HUDEP-2 (cell line): ENCODE measurements at regions not wholly inside any gene's neighbourhood (a gene's known extent, or its start where the extent isn't known, plus 50 kb on each side); places are given as distances from the start of the nearest gene placed in this dataset.

Source experiments
- DNase-seq, 76 experiments: peaks; one replicate each; lab custom pipeline; 2025; ENCODE audit not compliant: unreplicated experiment in 76 of 76; lab: John Stamatoyannopoulos, UW

DNA sequence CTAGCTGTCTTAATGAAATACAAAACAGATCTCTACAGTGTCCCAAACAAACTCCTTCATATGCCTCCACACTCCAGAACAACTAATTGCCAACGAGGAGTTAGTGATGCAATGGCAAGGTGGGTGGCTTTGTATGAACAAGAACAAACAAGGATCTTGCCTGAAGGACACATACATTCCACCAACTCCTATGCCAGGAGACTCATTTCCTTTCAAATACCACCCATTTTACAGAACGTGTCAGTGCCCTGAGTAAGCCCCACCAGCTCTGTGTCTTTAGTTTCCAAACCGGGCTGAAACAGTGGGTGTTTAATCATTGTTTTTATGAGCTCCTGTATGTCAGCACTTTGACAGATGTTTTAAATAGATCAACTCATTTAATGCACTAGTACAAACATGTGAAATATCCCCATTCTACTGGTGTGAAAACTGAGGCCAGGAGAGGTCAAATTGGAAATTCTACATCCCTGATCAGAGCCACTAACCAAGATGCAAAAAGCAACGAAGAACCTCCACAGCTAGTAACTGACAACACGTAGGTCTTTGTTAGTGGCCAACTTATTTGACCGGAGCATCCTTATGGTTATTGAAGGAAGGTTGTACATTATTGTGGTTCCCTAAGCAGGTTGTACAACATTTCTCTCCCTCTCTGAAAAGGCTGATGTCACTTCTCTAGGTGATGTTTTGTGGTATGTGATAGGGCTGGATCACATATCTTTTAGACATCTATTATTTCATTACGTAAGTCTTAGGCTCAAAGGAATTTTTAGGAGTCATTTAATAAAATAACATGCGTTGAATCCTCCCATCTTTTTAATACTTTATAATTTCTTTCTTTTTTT, 534.9 kb upstream of the TNP1 start:
- no peak for DNase-seq

DNA sequence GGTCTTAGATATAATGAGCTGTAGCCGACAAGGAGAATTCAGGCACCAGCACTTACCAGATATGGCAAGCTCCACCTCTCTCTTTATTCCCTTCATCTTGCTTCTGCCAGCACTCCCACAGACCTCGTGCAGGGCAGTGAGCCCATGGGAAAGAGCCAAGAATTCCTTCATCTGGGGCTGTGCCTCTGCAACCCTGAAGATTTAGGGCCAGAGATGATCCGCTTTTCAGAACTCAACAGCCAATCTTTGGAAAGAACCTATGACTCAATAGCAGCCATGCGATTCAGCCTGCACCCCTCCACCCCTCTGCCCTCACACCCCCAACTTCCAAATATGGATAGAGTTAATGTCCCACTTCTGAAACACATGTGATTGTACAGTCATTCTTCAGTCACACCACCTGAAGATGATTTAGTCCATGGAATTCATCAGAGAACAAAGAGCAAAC, 533.7 kb upstream of the TNP1 start:
- no peak for DNase-seq

DNA sequence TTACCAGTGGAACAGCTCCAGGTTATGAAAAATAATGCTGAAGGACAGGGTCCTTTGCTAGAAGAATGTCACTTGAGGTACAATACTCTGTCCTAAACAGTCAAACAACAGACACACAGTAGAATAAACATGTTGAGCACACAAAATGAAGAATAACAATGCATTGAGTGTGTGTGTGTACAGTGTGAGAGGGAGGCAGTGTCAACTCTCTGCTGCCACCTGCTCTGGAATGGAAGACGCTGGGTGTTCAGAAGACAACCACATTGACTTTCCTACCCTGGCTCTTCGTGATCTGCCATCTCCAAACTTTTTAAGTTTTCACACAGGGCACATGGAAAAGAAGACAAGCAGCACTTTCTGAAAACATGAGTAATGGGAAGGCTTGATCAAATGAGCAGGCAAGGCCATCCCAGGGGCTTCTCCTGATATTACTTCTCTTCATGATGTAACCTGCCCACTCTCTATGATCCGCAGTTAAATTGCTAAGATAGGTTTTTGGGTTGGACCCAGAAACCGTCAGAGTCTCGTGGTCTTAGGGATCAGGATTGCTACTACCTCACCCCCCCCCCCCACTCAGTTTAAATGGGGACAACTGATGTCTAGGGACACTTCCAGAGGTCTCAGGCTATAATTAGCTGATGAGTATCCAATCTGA, 533.2 kb upstream of the TNP1 start:
- no peak for DNase-seq

DNA sequence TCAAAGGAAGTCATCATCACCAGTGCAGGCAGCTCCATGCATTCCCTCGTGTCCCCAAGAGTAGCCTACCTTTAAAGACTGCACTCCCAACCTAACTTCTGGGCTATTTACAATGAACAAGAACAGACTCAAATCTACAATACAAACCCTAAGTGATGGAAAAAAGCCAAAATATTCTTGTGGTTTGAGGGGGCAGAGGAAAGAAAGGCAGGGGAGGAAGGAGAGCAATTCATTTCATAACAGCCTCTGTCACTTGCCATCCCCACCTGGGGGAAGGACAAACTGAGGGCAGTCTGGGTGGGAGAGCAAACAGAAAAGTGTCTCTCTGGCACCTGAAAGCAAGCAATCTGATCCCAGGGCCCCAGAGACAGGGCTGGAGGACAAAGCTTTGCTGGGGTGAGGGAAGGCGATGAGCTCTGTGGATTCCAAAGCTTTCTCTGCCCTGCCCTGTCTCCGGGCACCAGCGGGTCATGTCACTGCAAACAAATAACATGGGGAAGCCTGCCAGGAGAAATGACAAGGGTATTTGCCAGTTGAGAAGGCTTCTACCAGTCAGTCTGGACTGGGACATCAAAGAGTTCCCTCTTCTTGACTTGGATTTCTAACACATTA, 528.0 kb upstream of the TNP1 start:
- no peak for DNase-seq

DNA sequence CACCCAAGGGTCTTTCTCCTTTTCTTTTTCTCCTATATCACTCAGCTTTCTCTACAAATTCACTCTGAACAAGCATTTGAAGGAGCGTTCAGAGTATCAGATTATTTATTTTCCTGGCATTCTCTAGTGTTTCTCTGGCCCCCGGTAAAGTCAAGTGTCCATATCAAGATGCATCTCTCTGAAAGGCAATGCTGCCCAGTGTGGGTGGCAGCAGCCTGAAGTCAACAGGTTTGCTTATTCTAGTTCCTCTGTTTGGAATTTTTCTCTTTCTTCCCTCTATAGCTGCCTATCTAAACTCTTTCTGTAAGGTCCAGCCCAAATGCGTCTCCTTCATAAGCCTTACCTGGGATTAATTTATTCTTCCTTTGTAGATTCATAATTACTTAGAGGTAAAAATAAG, 526.2 kb upstream of the TNP1 start:
- no peak for DNase-seq

DNA sequence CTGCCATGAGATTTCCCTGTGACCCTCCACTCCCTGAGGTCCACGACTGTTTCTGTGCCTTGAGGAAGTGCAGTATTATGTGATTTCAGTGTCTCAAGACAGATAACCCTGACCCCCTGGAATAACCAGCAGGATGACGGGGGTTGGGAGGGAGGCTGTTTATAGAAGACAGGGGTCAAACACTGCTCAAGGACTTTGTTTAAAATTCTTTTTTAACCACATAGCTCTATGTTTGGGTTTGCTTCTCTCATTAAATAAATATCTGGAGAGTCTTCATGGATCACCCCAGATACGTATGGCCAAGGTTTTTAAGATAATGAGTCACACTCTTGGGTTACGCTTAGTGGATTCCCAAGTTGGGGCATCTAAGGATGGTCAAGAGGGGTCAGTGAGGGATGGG, 523.8 kb upstream of the TNP1 start:
- no peak for DNase-seq

DNA sequence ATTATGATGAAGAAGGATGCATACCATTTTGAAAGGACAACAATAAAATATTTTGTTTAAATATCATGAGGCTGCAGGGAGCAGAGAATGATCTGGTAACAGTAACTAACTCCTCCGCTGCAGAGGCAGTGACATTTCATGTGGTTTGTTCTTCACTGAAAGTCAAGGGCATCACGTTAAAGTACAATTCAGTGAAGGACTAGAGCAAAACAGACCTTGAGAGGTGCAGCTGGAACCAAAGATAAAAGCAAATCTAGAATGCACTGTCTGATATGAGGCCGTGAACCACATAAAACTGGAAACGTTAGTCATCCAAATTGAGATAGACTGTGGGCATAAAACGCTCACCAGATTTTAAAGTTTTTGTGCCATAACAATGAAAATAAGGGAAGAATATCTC, 522.9 kb upstream of the TNP1 start:
- peak in 57 of 76 experiments; percentile 3 to 89 (median 58) for DNase-seq

DNA sequence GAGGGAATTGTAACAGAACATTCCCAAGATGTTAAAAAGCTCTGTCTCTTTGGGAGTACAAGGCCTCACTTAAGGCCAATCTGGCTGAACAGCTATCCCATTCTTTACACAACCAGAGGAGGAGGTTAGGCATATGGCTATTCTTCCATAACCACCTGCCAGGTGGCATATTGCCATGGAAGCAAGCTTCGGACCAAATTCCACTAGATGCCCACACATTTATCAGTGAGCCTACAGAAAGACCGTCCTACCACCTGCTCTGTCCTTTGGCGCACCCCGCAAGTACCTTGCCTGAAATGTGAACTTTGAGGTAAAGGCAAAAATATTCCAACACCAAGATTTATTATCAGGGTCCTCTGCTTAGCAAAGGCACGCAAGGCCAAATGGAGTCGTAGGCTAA, 519.9 kb upstream of the TNP1 start:
- DNase-seq = no peak

DNA sequence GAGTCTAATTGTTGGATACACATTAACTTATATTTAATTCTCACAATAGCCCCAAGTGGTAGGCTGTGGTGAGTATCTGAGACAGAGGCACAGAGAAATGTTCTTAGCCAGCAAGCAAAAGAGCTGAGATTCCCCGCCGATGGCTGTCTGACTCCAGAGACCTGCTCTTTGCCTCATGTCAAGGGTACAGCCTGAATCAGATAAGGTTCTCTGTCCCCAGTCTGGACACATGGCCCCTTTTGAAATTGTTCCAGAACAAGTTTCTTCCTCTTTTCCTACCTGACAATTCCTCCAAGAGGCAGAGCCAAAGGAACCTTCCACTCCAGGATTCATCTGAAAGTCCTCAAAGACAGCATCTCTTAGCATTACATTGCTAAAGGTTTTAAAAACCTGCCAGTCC, 512.9 kb upstream of the TNP1 start:
- DNase-seq = no peak

DNA sequence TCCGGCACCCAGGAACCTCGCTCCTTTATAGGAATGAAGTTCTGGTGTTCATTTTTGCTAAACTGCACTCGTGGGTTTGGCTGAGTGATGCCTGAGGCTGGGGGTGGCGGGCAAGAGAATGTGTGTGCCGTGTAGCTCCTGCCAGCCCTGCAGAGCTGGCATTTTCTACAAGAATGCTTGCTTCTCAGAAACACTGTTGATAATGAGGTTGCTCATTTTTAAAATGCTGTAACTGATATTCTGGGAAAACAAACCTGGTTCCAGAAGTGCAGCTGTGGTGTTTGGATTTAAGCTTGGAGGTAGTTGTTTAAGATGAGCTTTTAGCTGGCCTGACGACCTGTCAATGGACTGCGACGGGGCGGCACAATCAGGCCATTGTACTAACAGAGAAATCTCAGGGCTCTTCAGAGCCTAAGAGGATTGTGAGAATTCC, 511.9 kb upstream of the TNP1 start:
- no peak for DNase-seq

DNA sequence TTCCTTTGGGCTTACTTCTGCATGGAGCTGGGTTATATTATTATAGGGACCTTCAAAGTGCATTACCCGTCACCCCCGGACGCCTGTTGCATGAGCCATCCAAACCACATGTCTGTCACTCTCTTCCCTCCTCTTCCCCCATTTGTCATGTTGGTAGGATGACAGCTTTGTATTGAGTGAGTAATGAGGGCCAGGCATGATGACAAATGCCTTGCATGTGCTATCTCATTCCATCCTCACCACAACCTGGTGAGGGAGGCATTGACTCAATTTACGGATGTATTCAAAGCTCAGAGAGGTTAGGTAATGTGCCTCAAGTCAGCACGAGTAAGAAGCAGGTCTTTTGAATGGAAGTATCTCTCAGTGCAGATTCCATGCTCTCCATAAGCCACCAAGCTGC, 510.5 kb upstream of the TNP1 start:
- DNase-seq = peak in 4 of 76 experiments; percentile 4 to 15 (median 6)

DNA sequence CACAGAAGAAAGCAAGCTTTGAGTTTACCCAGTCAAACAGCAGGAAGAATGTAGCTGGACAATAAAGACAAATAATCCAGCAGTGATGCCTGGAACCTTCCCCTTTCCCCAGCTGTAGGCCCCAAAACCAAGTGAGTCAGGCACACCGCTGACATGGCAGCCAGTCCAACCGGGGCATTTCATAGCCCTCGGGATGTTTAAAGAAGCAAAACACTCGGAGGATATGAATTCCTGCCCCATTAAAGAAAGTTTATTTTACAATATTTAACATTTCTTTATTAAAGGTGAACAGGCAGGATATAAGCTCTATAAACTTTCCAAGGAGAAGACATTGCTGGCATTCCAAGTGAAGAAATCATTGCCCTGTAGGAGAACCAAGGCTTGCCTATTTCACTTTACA, 507.6 kb upstream of the TNP1 start:
- DNase-seq = no peak

DNA sequence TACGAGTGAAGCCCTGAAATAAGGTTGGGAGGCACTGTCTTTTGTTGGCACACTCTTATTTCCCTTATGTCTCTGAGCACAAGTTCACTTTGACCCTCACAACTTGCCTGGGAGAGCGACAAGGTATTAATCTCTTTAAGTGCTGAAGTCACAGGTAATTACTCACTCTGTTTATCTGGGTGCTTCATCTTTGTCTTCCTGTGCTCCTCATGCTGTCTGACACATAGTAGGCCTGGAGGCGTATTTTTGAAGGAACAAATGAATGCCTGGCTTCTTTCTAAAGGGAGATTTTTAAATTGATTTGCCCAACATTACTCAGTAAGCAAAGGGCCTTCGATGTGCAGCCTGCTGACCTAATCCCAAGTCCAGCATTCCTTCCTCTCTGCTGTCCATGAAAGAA, 507.1 kb upstream of the TNP1 start:
- DNase-seq = no peak

DNA sequence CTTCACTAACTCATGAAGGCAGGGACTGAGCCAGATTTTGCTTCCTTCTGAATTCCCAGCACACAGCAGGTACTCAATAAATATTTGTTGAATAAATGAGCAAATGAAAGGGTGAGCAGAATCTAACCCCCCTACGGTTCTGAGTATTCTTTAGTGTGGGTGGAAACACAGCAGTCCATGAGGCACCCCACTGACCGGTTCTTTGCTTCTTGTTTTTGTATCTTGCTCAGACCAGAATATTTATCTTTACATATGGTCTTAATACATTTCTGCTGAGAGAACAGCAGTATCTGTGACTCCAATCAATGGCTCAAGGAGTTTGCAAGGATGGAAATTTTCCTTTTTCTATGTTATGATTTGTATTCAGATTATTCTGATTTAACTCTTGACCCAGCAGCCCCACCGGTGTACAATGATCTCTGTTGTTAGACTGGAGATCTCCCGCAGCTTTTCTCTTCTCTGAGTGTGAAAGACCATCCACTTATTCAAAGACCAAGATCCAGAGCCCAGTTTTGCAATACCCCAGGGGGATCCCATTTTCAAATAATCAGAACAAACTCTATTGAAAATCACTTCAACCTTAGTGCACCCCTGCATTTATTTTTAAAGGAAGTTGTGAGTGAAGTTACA, 506.5 kb upstream of the TNP1 start:
- no peak for DNase-seq

DNA sequence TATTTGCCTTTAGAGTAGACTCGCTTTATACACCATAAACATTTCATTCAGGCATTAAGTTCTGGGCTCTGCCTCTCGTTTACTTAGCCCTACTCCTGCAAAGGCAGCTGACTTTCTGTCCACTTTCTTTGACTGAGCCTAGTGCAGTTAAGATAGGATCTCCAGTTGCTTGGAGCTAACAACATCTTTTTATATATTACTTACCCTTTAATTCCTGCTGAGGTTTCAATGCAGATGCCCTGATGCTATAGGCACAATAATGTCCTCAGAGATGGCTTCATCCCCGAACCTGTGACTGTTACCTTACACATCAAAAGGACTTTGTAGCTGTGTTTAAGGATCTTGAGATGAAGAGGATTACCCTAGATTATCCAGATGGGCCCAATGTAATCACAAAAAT, 505.8 kb upstream of the TNP1 start:
- DNase-seq = no peak

DNA sequence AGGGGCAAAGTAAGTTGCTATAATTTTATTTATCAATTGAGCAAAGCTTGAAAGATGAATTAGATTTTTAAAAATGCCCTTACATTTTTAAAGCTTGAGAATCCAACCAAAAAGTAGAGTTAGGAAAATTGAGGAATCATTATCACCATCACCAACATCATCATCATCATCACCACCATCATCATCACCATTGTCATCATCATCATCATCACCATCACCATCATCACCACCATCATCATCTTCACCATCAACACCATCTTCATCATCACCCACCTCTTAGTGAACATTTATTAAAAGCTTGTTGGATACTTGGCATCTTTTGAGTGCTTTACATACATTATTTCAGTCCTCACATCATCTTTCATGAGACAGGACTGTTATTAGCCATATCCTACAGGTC, 504.4 kb upstream of the TNP1 start:
- DNase-seq = no peak

DNA sequence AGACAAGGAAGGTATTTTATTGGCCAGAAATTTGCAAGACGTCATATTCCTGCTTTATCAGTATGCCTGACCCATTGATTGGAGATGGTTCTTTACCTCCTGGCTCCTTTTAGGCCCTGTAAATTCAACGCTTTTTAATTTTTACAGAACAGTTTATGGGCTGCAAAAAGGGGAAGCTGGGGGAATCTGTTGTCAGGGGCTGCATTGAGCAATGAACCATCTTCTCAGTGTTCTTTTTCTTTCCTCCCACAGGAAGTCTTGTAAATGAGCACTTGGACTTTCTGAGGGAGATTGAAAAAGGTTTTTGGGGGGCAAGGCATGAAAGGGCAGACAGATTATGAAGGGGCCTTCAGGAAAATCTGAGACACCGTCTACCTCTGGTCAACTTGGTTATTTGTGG, 503.6 kb upstream of the TNP1 start:
- DNase-seq = no peak

DNA sequence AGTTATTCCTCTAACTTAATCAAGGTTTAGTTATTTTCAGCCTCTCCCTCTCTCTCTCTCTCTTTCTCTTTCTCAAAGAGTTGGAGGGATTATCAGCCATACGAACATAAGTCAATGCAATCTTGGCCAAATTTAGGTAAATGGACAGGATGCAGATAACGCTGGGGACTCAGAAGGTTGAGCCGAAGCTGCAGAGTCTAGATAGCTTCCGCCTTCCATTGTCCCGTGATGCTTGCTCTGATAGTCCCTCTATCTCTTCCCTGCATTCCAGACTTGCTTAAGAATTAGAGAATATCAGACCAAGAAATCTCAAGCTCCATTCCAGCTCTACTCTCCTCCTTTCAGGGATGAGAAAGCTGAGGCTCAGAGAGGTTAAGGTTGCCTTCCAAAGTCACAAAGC, 502.8 kb upstream of the TNP1 start:
- DNase-seq = peak in 1 of 76 experiments; percentile 12

DNA sequence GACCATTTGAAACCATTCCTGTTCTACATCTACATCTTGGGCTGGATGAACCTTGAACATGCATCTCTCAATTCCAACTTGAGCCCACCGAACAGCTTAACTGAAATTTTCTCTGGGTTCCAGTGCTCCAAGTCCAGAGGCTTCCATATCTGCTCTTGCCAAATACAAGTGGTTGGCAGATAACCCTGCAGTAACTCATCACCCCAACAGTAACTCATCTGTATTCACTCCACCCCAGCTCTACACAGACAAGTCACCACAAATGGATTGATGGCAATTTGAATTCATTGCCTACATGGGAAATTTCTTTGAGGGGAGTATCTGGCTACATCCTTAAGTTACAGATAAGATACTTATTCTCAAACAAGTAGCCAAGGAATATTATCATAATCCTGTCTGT, 502.4 kb upstream of the TNP1 start:
- DNase-seq = peak in 2 of 76 experiments; percentile 1 to 3

DNA sequence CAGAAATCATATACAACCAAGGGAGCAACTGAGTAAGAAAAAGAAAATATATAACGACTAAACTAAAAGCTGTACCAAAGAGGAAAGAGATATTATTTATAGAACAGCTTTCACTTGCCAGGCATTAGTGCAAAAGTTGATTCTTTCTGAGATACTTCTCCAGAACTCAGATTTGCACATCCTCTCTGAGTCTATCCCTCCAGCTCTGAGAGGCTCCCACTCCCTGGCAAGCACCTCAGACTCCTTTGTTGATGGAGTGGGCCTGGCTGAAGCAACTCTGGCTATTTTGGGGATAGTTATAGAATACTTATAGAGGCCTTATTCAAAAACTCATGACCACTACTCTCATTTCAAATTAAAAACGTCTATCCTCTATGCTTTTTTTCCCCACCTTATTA, 501.6 kb upstream of the TNP1 start:
- DNase-seq = no peak

DNA sequence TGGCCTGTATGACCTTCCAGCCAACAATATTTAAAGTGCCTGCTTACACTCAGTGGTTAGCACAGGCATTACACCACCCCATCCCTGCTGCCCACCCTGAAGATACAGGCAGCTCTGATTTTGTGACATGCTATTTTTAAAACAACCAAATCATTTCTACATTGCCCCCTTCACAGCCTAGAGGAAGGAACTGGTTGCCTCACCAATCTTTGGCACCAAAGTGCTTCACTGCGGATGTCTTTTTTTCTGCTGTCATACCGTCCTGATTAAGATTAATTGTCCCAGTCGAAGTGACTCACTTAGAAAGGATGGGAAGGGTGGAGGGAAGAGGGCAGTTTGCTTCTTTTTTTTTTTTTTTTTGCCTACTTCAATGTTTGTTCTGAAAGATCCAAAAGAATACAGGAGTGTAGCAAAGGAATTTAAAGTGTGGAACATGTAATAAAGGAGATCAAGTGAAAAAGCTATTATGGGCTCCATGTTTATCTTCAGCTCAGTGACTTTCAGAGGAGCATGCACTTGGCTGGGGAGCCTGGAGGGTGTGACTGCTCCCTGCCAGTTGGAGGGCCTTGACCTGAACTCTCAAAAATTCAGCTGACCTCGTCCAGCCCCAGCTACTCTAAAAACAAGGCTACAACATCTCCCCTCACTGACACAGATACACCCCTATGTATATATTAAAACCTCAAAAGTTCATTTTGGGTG, 501.1 kb upstream of the TNP1 start:
- DNase-seq = peak in 2 of 76 experiments; percentile 15 to 20
